ENCODE measurements at regions not wholly inside any gene's neighbourhood (a gene's known extent, or its start where the extent isn't known, plus 50 kb on each side); places are given as distances from the start of the nearest gene placed in this dataset.

GRCh38 chr17:27396045-27396444 is 60.2 kb upstream of the KSR1 start:
- H3K27ac ChIP-seq (ENCODE audit: low read depth, low read length), result no peak overlapping the region
- DNase-seq (ENCODE audit: low read depth, low spot score), result no peak
- TF ChIP-seq, protein P1, sequence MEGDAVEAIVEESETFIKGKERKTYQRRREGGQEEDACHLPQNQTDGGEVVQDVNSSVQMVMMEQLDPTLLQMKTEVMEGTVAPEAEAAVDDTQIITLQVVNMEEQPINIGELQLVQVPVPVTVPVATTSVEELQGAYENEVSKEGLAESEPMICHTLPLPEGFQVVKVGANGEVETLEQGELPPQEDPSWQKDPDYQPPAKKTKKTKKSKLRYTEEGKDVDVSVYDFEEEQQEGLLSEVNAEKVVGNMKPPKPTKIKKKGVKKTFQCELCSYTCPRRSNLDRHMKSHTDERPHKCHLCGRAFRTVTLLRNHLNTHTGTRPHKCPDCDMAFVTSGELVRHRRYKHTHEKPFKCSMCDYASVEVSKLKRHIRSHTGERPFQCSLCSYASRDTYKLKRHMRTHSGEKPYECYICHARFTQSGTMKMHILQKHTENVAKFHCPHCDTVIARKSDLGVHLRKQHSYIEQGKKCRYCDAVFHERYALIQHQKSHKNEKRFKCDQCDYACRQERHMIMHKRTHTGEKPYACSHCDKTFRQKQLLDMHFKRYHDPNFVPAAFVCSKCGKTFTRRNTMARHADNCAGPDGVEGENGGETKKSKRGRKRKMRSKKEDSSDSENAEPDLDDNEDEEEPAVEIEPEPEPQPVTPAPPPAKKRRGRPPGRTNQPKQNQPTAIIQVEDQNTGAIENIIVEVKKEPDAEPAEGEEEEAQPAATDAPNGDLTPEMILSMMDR (IDR thresholded peaks at IDR 0.05; ENCODE audit: low read depth, low read length), result no peak
- ChIA-PET CTCF (no interaction called here), POLR2A (no interaction called here)
- H3K27me3 ChIP-seq (ENCODE audit: control insufficient read depth, insufficient read depth, low read length), result peaks cover 19% of the 10 kb centered on the region
- peaks cover 5% of the 10 kb centered on the region; the same call in 1 of the 2 replicates for H3K9me3 ChIP-seq (ENCODE audit: control insufficient read depth, insufficient read depth, low read length)
- H3K4me3 ChIP-seq (ENCODE audit: low read depth, low read length), result no peak overlapping the region

DNA sequence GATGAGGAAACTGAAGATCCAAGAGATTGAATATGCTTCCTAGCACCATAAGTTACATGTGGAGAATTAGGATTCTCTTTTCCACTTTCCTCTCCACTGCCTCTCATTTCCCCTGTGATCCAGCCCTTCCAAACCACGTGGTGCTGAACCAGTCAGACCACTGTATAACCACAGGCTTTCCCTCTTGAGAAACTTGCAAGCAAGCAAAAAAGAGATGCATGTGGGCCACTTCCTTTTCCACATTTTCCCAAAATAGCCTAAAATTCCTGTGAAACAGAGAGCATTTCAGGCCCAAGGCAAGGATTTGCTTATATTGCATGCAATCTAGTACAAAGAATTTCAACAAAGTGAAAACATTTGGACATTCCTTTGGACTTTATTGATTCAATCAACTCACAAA is 59.3 kb upstream of the KSR1 start:
- ChIA-PET CTCF (no interaction called here), POLR2A (no interaction called here)
- no peak overlapping the region for H3K27ac ChIP-seq (ENCODE audit: low read depth, low read length)
- H3K4me3 ChIP-seq (ENCODE audit: low read depth, low read length), result no peak overlapping the region
- no peak for DNase-seq (ENCODE audit: low read depth, low spot score)
- H3K27me3 ChIP-seq (ENCODE audit: control insufficient read depth, insufficient read depth, low read length), result peaks cover 19% of the 10 kb centered on the region
- TF ChIP-seq, protein P1 (IDR thresholded peaks at IDR 0.05; ENCODE audit: low read depth, low read length), result no peak
- peaks cover 5% of the 10 kb centered on the region; the same call in 1 of the 2 replicates for H3K9me3 ChIP-seq (ENCODE audit: control insufficient read depth, insufficient read depth, low read length)

GRCh38 chr17:27398691-27399090 is 57.6 kb upstream of the KSR1 start:
- Histone ChIP-seq H3K4me3 (ENCODE audit: low read depth, low read length) (no peak overlapping the region), H3K27me3 (ENCODE audit: control insufficient read depth, insufficient read depth, low read length) (peaks cover 23% of the 10 kb centered on the region), H3K9me3 (ENCODE audit: control insufficient read depth, insufficient read depth, low read length) (peaks cover 5% of the 10 kb centered on the region; the same call in 1 of the 2 replicates), H3K27ac (ENCODE audit: low read depth, low read length) (no peak overlapping the region)
- TF ChIP-seq, protein P1 (IDR thresholded peaks at IDR 0.05; ENCODE audit: low read depth, low read length), result no peak
- ChIA-PET CTCF (no interaction called here), POLR2A (no interaction called here)
- no peak for DNase-seq (ENCODE audit: low read depth, low spot score)

DNA sequence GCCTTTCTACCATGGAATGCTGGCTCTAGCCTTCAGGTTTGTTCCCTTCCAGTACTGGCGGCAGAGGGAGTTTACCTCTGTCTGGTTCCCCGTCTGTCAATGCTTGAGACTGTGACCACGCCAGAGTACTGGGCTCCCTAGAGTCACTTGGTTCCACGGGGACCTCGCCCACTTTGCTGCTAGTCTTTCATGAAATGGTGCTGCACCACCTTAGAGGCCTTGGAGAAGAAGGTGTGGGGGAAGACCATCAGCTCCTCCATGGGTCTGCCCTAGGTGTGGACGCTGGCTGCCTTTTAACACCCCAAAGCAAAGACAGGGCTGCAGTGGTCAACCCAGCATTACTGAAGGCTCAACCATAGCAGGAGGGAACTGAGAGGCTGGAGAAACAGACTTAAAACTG is 55.3 kb upstream of the KSR1 start:
- peaks cover 5% of the 10 kb centered on the region; the same call in 1 of the 2 replicates for H3K9me3 ChIP-seq (ENCODE audit: control insufficient read depth, insufficient read depth, low read length)
- no peak for DNase-seq (ENCODE audit: low read depth, low spot score)
- H3K4me3 ChIP-seq (ENCODE audit: low read depth, low read length), result no peak overlapping the region
- ChIA-PET POLR2A (no interaction called here), CTCF (interaction anchor here (1.6 kb wide), 1 partner anchor 47 kb away, joined by 4 read pairs; no protein-coding TSS in a partner anchor)
- TF ChIP-seq, protein P1 (IDR thresholded peaks at IDR 0.05; ENCODE audit: low read depth, low read length), result no peak
- H3K27ac ChIP-seq (ENCODE audit: low read depth, low read length), result no peak overlapping the region
- H3K27me3 ChIP-seq (ENCODE audit: control insufficient read depth, insufficient read depth, low read length), result peaks cover 11% of the 10 kb centered on the region

GRCh38 chr17:27402943-27403342 is 53.3 kb upstream of the KSR1 start:
- ChIA-PET POLR2A (interaction anchor here (0.6 kb wide), 1 partner anchor 90 kb away, joined by 3 read pairs; no protein-coding TSS in a partner anchor), CTCF (no interaction called here)

More at GRCh38 chr17:27402943-27403342, 53.3 kb upstream of the KSR1 start:
- H3K27me3 ChIP-seq (ENCODE audit: control insufficient read depth, insufficient read depth, low read length), result peaks cover 11% of the 10 kb centered on the region
- DNase-seq (ENCODE audit: low read depth, low spot score), result no peak
- H3K27ac ChIP-seq (ENCODE audit: low read depth, low read length), result no peak overlapping the region
- H3K9me3 ChIP-seq (ENCODE audit: control insufficient read depth, insufficient read depth, low read length), result no peaks in the 10 kb centered on the region
- no peak overlapping the region for H3K4me3 ChIP-seq (ENCODE audit: low read depth, low read length)
- TF ChIP-seq, protein P1 (IDR thresholded peaks at IDR 0.05; ENCODE audit: low read depth, low read length), result no peak

Data from AG04450 (cell line).